ENCODE measurements at regions not wholly inside any gene's neighbourhood (a gene's known extent, or its start where the extent isn't known, plus 50 kb on each side); places are given as distances from the start of the nearest gene placed in this dataset.

GRCh38 chr1:56113679-56114078 lies 465.7 kb downstream of the PLPP3 start:
- Histone ChIP-seq H4K91ac (ENCODE audit: insufficient read length, low read depth, low read length) (no peak overlapping the region), H3K27me3 (ENCODE audit: insufficient read depth, low read length) (no peaks in the 10 kb centered on the region), H2AK5ac (ENCODE audit: insufficient read length, low read length) (no peak overlapping the region), H3K23me2 (ENCODE audit: insufficient read length, low read depth, low read length, poor library complexity, severe bottlenecking) (no peaks in the 10 kb centered on the region), H2BK5ac (ENCODE audit: insufficient read length, low read length) (no peak overlapping the region), H3K4me2 (ENCODE audit: insufficient read depth, insufficient read length, low read length) (no peak overlapping the region), H3K79me1 (ENCODE audit: insufficient read depth, low read depth, low read length, poor library complexity, severe bottlenecking) (no peaks in the 10 kb centered on the region), H3T11ph (ENCODE audit: low read length) (no peak overlapping the region), H4K20me1 (ENCODE audit: control insufficient read depth, insufficient read depth, insufficient read length) (no peaks in the 10 kb centered on the region), H3K14ac (ENCODE audit: insufficient read depth, low read length) (no peak overlapping the region), H3K4me1 (ENCODE audit: insufficient read depth, low read length) (no peaks in the 10 kb centered on the region), H4K8ac (replicated peaks; ENCODE audit: insufficient read length, low read depth, low read length) (no peak overlapping the region), H3K9ac (ENCODE audit: extremely low read depth, insufficient read length, low read length) (no peak overlapping the region), H2BK15ac (ENCODE audit: low read depth, low read length) (no peak overlapping the region), H3K9me3 (ENCODE audit: control insufficient read depth, low read depth, low read length) (no peaks in the 10 kb centered on the region), H3K27ac (ENCODE audit: insufficient read length, low read depth, low read length) (no peak overlapping the region), H2BK120ac (ENCODE audit: low read depth, low read length, poor library complexity, severe bottlenecking) (no peak overlapping the region), H2BK12ac (ENCODE audit: insufficient read length, low read depth, low read length) (no peak overlapping the region), H2AFZ (ENCODE audit: low read length) (no peak overlapping the region), H3K18ac (ENCODE audit: insufficient read length, low read depth, low read length) (no peak overlapping the region), H3K4ac (ENCODE audit: low read depth, low read length) (no peak overlapping the region), H2BK20ac (ENCODE audit: low read depth, low read length, poor library complexity, severe bottlenecking) (no peak overlapping the region), H4K5ac (ENCODE audit: insufficient read length, low read depth, low read length) (no peak overlapping the region), H3K23ac (ENCODE audit: insufficient read length, low read depth, low read length) (no peak overlapping the region), H3K56ac (ENCODE audit: insufficient read length, low read depth, low read length) (no peak overlapping the region), H3K79me2 (ENCODE audit: insufficient read depth, low read length) (no peaks in the 10 kb centered on the region)
- Mint-ChIP-seq H3K4me1 (peaks cover 0 to 3% of the 10 kb centered on the region in 2 experiments; a peak in 1 of 4 replicates), H3K9me3 (peaks cover 8 to 14% of the 10 kb centered on the region in 2 experiments; a peak in 4 of 5 replicates), H3K36me3 (ENCODE audit: insufficient read depth in 1 of 3, low read depth in 3 of 3) (peaks cover 0 to 8% (median 6%) of the 10 kb centered on the region in 3 experiments; a peak in 3 of 7 replicates), H3K27ac (no peak overlapping the region), H3K27me3 (ENCODE audit: low read depth) (no peaks in the 10 kb centered on the region), H3K4me3 (no peak overlapping the region)
- TF ChIP-seq CTCF (conservative IDR thresholded peaks at IDR 0.05), result no peak
- WGBS (ENCODE audit: extremely low coverage, insufficient read length, low lambda C conversion rate), result no CpG with 5 or more reads among the region's 3 CpGs
- DNase-seq, result no peak

Data from H9 (cell line).